K562 (cell line): ENCODE measurements at regions not wholly inside any gene's neighbourhood (a gene's known extent, or its start where the extent isn't known, plus 50 kb on each side); places are given as distances from the start of the nearest gene placed in this dataset.

Source experiments
- KLF6 ChIP-seq: fragments of 250-450 bp; sonication (Bioruptor Pico); IDR thresholded peaks from 2 replicates; pipeline ENCODE4 v1.4.0; 2020; ENCODE audit warnings: mild to moderate bottlenecking, moderate library complexity, borderline replicate concordance
- POLR2AphosphoS5 ChIP-seq: IDR thresholded peaks from 2 replicates; pipeline ENCODE4 v1.6.1; 2011; ENCODE audit warnings: mild to moderate bottlenecking, low read depth, low read length, moderate library complexity; ENCODE audit not compliant: control insufficient read depth, insufficient read depth
- SP1 ChIP-seq: sonication (generic); formaldehyde crosslinking; IDR thresholded peaks from 2 replicates; pipeline ENCODE4 v1.8.1; 2022; ENCODE audit warnings: mild to moderate bottlenecking, missing genetic modification reagents
- ZNF699 ChIP-seq: fragments of 250-450 bp; sonication (Bioruptor Pico); IDR thresholded peaks from 2 replicates; pipeline ENCODE4 v1.8.0; 2021; ENCODE audit warnings: mild to moderate bottlenecking, moderate library complexity; ENCODE audit not compliant: insufficient replicate concordance
- TF ChIP-seq, protein P1 (sequence below): sonication (generic); formaldehyde crosslinking; IDR thresholded peaks from 2 replicates; pipeline ENCODE4 v1.8.1; 2023; ENCODE audit warnings: mild to moderate bottlenecking, missing genetic modification reagents
- TF ChIP-seq, protein P2 (sequence below): IDR thresholded peaks from 3 replicates; pipeline ENCODE4 v1.6.1; 2011; ENCODE audit warnings: borderline replicate concordance, mild to moderate bottlenecking; ENCODE audit not compliant: insufficient read length, insufficient read depth
- TF ChIP-seq, protein P3 (sequence below): sonication (generic); formaldehyde crosslinking; IDR thresholded peaks from 2 replicates; pipeline ENCODE4 v1.5.0; 2020; ENCODE audit warnings: missing genetic modification reagents

DNA sequence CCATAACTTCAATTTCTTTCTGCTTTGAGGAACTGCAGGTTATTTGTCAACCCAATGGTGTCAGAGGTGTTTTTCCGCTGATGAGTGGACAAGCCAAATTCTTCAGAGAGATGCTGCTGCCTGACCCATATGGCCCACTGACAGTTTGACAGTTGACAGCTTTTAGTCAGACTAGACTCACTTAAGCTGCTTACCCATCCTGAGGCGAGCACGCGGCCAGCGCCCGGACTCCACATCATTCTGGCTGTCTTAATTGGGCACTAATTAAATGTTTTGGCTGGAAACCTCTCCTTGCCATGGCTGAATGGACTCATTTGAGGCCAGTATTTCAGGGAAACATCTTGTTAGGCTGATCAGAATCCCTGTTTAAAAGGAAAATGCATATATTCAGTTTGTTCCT lies 316.1 kb upstream of the FANCL start:
- TF ChIP-seq, protein P1, sequence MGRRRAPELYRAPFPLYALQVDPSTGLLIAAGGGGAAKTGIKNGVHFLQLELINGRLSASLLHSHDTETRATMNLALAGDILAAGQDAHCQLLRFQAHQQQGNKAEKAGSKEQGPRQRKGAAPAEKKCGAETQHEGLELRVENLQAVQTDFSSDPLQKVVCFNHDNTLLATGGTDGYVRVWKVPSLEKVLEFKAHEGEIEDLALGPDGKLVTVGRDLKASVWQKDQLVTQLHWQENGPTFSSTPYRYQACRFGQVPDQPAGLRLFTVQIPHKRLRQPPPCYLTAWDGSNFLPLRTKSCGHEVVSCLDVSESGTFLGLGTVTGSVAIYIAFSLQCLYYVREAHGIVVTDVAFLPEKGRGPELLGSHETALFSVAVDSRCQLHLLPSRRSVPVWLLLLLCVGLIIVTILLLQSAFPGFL (CRISPR knock-in tag), result no peak
- TF ChIP-seq KLF6 (CRISPR knock-in tag) (no peak), SP1 (CRISPR knock-in tag) (no peak), ZNF699 (CRISPR knock-in tag) (no peak), POLR2AphosphoS5 (no peak)
- TF ChIP-seq, protein P2, sequence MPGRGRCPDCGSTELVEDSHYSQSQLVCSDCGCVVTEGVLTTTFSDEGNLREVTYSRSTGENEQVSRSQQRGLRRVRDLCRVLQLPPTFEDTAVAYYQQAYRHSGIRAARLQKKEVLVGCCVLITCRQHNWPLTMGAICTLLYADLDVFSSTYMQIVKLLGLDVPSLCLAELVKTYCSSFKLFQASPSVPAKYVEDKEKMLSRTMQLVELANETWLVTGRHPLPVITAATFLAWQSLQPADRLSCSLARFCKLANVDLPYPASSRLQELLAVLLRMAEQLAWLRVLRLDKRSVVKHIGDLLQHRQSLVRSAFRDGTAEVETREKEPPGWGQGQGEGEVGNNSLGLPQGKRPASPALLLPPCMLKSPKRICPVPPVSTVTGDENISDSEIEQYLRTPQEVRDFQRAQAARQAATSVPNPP, result no peak
- TF ChIP-seq, protein P3, sequence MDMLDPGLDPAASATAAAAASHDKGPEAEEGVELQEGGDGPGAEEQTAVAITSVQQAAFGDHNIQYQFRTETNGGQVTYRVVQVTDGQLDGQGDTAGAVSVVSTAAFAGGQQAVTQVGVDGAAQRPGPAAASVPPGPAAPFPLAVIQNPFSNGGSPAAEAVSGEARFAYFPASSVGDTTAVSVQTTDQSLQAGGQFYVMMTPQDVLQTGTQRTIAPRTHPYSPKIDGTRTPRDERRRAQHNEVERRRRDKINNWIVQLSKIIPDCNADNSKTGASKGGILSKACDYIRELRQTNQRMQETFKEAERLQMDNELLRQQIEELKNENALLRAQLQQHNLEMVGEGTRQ, result no peak
